Hematopoietic multipotent progenitor cell treated with erythropoietin and hydrocortisone succinate and interleukin-3 and kit ligand, for 15 days (in vitro differentiated cells): ENCODE measurements at regions not wholly inside any gene's neighbourhood (a gene's known extent, or its start where the extent isn't known, plus 50 kb on each side); places are given as distances from the start of the nearest gene placed in this dataset.

Source experiments
- DNase-seq: peaks from one replicate; pipeline ENCODE4 v3.0.0-alpha.2; 2015; ENCODE audit warnings: low spot score

GRCh38 chr18:60134806-60135205 lies 235.0 kb downstream of the PMAIP1 start:
- no peak for DNase-seq

DNA sequence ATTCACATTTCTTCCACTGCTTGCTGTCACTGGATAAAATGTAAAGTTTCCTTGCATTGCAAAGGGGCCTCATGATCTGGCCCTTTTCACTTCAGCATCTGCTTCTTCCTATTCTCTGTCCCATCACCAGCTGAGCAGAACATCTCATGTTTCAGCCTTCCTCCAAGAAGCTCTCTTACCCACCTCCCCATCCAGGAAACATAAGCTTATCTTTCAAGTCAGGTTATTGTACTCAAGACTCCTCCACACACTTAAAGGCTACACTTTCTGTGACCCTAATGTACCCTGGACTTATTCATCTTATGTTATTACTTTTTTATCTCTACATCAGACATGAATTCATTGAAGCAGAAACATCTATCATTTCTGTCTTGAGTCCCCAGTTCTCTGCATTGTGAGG lies 230.5 kb downstream of the PMAIP1 start:
- no peak for DNase-seq

DNA sequence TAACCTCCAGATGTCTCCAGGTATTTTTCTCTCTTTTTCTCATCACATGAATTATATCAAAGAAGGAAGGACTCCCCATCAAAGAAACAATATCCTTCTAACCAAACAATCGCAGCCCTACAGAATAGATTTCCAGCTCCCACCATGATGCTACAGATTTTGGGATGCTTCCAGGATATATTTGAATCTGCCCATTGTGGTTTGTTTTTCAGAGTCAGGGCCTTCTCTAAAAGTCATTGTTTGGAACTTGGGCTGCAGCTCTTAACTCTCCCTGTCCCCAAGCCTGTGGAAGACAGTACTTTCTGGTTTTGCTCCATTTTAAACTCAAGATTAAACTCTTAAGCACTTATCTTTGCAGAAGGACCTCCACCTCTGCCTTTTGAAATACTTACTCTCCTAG lies 223.2 kb downstream of the PMAIP1 start:
- DNase-seq = no peak

DNA sequence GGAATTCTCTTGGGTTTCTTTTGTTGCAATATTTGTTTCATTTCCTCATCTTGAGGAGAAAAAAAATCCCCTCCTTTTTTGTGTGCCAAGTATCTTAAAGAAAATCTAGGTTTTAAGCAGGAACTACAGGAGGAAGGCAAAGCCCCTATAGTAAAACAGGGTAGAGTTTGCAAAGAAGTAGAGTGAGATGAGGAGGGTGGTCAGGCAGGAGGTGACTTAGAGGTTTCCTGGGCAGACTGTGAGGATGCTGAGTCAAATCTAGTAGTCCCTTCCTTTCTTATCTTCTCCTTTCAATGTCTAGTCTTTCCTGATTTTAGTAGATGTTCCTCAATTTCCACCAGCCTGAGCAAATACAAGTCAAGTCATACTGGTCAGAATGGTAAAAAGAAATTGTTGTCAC lies 222.5 kb downstream of the PMAIP1 start:
- no peak for DNase-seq

- no peak for DNase-seq
These were observed 220.5 kb downstream of the PMAIP1 start for GRCh38 chr18:60120231-60120750.

- no peak for DNase-seq
These were observed 217.5 kb downstream of the PMAIP1 start for GRCh38 chr18:60117321-60117720.

DNA sequence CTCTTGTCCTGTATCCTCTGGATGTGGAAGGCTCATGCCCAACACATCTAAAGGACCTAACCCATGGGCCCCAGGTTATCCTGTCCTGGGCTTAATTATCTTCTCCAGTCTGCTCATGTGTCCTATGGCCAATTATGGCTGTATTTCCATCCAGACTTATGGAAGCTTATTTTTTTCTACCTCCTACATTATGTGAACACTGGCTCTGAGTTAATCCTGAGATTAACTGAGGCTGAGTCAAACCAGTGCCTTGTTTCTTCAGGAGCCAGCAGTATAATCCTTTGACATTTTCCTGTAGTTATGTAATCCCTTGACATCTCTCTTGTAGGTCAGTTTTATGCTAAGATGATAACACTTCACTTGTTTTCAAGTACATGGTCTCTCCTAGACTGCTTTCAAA lies 213.6 kb downstream of the PMAIP1 start:
- DNase-seq = no peak

GRCh38 chr18:60112369-60112768 lies 212.6 kb downstream of the PMAIP1 start:
- DNase-seq = no peak

DNA sequence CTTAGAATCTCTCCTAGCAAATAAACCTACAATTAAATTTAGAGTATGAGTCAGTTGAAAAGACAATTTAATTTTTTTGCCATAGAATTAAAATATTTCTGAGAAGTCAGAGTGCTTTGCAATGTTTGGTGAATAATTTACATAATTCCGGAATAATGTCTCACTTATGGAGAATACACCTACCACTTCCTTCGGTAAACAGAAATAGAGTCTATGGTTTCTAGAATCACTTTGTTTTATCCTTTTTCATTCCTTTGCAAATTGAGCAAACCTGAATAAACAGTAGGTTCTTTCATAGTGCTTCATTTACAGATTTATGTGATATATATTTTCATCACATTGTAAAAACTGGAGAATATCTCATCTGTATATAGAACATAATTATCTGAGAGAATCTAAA lies 211.7 kb downstream of the PMAIP1 start:
- DNase-seq = no peak

- DNase-seq = no peak
These were observed 211.0 kb downstream of the PMAIP1 start for GRCh38 chr18:60110836-60111235.

- no peak for DNase-seq
These were observed 201.0 kb downstream of the PMAIP1 start for GRCh38 chr18:60100778-60101177.

DNA sequence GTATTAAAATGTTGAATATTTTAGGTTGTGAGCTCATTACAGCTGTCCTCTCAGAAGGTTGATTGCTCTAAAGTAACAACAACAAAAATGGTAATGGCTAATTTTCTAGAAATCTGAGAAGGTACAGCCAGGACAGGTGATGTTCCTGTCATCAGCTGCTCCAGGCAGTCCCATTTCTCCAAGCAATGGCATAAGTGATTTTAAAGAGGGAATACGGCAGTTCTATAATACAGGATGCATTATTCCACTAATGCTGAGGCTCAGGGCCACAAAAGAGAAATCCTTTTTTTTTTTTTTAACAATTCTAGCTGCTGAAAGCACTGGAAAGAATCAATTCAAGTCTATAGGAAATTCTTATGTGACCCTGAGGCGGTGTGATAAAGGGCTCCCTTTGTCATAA lies 199.9 kb downstream of the PMAIP1 start:
- DNase-seq = no peak

DNA sequence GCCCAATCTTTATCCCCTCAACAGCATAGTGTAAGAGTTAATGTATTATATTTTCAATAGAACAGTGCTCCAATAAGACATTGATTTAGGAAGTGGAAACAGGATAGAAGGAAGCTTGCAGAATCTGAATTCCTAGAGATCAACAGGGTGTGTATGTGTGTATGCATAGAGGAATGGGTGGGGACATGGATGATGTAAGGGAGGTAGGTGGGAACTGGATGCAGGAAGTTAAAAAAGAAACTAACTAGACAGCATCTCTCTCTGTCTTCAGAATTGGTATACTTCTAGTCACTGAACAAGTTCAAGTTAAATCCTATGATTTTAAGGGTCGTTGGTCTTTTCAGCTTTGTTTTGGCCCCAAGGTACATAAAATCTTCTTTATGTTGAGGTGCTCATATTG lies 196.6 kb downstream of the PMAIP1 start:
- DNase-seq = no peak

GRCh38 chr18:60092073-60092472 lies 192.3 kb downstream of the PMAIP1 start:
- DNase-seq = no peak

DNA sequence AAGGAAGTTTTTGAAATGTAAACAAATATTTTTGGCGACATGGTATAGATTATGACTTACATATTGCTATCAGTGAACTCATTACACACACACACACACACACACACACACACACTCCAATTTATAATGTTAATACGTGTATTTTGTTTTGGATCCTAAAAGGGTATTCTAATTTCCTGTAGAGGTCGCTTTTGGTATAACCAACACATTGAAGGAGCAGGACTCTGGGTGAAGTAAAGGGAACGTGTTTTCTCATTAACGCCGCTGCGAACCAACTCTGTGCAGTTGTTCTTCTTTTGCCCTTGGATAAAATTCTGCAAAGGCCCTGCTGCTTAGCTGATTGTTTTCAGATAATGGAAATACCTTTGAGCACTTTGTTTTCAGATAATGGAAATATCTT lies 190.4 kb downstream of the PMAIP1 start:
- DNase-seq = no peak

- DNase-seq = no peak
These were observed 183.0 kb downstream of the PMAIP1 start for GRCh38 chr18:60082790-60083189.

DNA sequence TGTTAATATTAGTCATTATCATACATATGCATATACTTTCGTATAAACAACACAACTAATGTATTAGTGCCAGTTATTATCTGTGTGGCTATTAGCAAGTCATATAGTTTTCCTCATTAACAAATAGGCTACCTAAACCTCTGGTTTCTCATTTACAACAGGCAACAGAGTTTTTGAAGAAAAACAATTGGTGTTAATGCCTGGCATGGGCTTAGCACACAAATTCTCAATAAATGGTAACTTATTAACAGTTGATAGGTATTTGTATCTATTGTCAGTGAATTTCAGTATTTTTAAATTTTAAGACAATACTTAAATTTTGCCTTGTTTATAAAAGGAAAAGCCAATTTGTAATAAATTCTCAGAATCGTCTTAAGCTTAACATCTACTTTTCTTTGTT lies 182.5 kb downstream of the PMAIP1 start:
- no peak for DNase-seq

- DNase-seq = no peak
These were observed 175.7 kb downstream of the PMAIP1 start for GRCh38 chr18:60075477-60075876.

DNA sequence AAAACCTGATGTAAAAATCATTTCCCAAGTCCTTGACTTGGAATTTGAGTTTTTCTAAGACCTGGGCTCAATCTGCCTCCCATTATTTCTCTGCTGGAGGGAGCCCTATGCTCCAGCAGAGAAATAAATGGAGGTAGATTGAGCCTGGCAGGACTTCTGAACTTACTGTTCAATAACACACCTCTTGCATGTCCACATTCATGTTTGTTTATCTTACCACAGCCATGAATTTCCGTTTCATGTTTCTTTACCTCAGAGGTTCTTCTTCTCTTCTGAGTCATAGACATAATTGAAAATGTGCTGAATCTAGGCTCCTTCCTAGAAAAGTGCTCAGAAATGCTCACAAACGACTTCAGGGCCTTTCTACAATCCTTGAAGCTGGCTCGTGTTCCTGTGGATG lies 170.8 kb downstream of the PMAIP1 start:
- no peak for DNase-seq

DNA sequence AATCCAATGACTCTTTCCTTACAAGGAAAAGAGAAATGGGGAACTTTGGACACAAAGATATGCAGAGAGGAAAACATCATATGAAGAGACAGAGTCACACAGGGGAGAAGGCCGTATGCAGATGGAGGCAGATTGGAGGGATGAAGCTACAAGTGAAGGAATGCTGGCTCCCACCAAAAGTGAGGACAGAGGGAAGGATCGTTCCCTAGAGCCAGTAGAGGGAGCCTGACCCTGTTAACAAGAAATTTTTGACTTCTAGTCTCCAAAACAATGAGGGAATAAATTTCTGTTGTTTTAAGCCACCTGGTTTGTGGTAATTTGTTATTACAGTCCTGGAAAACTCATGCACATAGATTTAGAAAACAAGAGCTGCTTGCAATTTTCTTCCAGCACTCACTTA lies 169.3 kb downstream of the PMAIP1 start:
- DNase-seq = no peak

GRCh38 chr18:60067426-60068210 lies 167.8 kb downstream of the PMAIP1 start:
- DNase-seq = no peak

DNA sequence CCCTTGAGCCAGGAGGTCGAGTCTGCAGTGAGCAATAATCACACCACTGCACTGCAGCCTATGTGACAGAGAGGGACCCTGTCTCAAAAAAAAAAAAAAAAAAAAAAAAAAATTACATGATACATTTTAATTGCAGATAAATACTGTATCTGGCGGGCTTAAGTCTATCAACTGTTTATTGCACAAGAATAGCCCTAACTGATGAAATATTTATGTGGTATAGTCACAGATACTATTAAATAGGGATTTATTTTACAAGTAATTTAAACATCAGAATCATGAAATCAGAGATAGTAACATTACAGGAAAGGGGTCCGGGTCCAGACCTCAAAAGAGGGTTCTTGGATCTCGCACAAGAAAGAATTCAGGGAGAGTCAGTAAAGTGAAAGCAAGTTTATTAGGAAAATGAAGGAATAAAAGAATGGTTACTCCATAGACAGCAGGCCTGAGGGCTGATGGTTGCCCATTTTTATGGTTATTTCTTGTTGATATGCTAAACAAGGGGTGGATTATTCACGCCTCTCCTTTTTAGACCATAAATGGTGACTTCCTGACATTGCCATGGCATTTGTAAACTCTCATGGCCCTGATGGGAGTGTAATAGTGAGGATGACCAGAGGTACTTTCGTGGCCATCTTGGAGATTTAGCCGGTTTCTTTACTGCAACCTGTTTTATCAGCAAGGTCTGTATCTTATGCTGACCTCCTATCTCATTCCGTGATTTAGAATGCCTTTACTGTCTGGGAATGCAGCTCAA lies 166.6 kb downstream of the PMAIP1 start:
- DNase-seq = no peak

- DNase-seq = no peak
These were observed 164.5 kb downstream of the PMAIP1 start for GRCh38 chr18:60064271-60064670.
